HG03520 (cell line): ENCODE measurements at regions not wholly inside any gene's neighbourhood (a gene's known extent, or its start where the extent isn't known, plus 50 kb on each side); places are given as distances from the start of the nearest gene placed in this dataset.

Experiments
- ATAC-seq: cut with Tn5 transposase; IDR thresholded peaks from one replicate; pipeline ENCODE4 v1.9.1; 2021; ENCODE audit warnings: mild to moderate bottlenecking, moderate library complexity; ENCODE audit not compliant: unreplicated experiment

DNA sequence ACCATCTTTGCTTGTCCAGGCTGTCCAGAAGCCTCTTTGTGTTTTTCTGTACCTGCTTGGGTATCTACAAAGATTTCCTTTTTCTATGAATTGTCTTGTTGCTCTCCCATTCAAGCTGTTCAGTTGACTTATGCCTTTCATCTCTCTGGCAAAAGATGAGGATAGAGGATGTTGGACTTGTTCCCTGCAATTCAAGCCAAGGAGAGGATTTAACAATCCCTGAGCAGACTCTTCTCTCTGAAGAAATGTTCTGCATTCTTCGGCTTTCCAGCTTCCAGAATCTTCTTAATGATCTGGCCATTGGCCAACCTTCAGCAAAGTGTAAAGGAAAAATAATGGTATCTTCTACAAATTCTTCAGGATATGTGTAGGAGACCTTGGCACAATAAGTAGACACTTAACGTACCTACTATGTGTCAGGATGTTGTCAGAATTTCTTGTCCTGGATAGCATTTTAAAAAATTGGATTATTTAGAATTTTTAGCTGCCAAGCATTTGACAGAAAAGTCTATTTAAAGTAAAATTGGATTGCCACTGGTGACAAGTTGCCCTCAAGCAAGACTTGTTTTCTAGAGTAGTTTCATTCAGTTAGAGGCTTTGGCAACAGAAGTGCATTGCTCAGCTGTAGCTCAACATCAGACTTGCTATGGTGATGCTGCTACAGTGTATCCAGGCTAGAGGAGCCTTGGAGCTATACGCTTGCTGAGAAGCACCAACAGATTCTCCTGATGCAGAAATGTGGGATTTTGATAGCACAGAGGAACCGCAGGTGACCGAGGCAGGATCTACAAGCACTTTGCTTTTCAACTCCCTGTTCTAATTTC lies 455.7 kb downstream of the SUCLA2 start:
- no peak for ATAC-seq

- no peak for ATAC-seq
These were observed 461.8 kb downstream of the SUCLA2 start for GRCh38 chr13:47539317-47539716.

- ATAC-seq: no peak
These were observed 477.3 kb downstream of the SUCLA2 start for GRCh38 chr13:47523771-47524170.

DNA sequence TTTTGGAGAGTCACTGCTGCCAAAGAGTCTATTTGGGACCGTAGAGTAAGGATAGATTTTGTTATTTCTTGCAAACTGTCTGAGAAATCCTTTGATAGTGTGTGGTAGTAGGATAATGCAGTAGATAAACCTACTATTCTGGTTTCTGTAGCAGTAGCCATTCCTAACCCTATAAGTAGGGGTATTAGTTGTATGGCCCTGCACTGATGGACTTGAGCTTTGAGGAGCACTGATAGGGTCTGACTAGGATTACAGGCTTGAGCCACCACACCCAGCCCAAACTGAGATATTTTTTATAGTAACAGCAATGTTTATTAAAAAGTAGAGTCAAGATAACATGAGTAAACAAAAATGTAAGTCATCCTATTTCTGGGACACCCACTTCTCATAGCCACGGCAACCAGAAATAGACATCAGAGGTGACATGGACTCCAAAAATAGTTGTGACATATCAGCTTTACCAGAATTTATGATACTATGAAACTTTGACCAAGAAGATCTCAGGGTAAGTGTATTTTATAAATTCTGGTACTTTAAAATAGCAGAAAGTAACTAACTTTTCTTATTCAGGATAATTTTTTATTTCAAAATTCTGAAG lies 479.1 kb downstream of the SUCLA2 start:
- ATAC-seq: no peak

DNA sequence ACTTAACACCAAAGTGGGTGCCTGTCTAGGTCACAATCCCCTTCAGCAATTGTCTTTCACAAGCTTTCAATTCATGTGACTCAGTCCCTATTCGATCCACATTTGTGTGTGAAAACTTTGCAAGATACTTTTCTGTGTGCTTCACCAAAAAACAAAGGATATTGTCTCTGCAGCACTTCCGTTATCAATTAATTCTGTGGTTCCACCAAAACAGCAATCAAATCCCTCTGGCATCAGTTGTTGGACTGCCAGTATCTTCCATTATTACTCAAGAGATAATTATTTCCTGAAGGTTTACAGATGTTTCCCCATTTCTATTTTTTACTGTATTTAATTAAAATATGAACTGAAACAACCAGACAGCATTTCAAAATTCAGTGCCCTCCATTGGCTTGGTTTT lies 481.4 kb downstream of the SUCLA2 start:
- no peak for ATAC-seq

DNA sequence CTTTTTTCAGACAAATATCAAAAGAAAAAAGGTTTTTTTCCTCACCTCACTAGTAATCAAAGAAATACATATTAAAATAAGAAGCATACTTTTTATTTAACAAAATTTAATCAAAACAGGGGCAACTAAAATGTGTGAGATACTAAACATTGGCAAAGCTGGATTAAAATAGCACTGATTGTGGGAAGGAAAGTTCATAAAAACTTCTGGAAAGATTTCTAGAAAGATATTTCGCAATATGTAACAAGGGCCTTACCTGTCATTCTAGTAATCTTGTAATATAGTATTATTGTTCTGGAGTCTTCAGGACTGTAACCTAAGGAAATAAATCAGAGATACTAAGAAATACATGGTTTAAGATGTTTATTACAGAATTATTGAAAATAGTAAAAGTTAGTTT lies 482.5 kb downstream of the SUCLA2 start:
- no peak for ATAC-seq

DNA sequence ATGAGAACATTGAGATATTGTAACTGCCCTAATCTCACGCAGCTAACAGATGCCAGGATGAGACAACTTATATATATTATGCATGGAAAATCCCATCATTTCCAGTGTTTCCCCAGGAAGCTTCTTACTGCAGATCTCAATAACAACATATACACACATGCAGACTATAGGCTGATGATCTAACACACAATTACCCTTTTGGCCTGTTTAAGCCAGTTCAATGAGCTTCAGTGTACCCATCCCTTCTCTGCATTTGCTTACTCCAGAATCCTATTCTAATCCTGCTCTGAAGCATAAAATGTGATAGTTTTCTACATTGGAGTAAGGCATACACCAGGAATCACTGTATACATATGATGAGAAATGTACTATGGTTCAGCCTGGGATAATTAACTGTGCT lies 489.4 kb downstream of the SUCLA2 start:
- ATAC-seq: no peak

GRCh38 chr13:47508527-47509228 lies 492.4 kb downstream of the SUCLA2 start:
- no peak for ATAC-seq

DNA sequence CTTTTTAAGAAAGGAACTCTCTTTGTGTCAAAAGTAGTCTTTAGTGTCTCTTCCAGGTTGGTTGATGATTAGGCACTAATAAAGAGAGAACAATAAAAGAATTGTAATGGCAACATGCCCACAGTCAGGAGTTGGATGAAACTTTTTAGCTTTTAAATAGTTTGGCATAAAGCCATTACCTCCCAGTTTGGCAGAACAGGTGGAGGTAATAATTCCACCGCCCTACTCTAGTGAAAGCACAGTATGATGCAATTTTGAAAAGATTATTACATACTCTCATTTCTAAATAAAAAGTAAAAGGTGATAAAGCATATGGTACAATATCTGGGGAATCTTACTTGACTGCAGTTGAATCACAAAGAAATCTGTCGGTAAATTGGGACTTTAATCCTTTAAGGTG lies 497.6 kb downstream of the SUCLA2 start:
- ATAC-seq: no peak

GRCh38 chr13:47502166-47502565 lies 498.9 kb downstream of the SUCLA2 start:
- no peak for ATAC-seq

DNA sequence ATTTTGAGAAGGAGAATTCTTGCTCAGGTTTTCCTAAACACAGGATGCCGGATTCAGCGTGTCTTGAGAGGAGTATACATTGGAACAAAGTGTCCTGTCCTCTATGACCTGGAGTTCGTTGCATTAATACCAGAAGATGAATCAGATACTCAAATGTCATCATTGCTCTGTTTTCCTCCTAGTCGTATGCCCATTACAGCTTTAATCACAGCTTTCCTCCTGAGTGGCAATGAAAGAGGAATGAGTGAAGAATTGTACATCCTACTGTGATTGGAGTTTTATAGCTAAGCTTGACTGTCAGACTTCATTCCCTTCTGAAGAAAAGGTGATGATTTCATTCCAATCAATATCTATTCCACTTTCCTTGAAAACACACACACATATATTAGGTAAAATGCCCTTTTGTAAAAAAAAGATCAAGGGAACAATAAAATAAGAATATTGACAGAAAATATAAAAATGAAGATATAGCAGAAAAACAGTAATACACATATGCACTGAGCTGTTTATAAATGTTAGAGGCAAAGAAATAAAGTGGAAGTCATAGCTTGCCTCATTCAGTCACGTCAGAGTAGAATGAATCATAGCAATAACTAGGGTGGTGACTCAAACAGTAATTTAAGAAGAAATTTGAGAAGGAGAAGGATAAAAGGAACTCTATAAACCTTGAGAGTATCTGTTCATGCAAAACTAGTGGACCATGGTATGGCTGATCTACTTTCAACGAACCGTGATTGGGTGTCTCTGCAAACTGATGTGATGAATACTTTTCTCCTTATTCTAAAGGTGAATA lies 501.5 kb downstream of the SUCLA2 start:
- ATAC-seq: no peak

GRCh38 chr13:47484548-47484947 lies 516.5 kb downstream of the SUCLA2 start:
- ATAC-seq: no peak

DNA sequence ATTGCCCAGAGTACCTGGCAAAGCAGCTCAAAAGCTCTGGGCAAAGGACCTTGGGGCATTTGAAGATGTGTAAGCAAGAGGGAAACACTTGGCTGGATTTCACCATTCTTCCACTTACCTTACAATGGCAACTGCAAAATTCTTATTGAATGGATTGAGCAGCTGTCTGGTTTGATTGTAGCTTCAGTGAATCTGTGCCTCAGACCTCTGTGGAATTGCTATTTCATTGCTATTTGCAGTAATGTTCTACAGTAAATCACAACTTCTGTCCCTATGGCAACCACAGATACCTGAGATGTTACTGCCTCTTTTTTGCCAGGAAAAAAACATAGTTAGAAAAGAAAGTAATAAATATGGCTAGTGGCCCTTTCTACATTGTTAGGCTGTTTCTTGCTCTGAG lies 519.5 kb downstream of the SUCLA2 start:
- no peak for ATAC-seq

- no peak for ATAC-seq
These were observed 520.1 kb downstream of the SUCLA2 start for GRCh38 chr13:47480951-47481350.

DNA sequence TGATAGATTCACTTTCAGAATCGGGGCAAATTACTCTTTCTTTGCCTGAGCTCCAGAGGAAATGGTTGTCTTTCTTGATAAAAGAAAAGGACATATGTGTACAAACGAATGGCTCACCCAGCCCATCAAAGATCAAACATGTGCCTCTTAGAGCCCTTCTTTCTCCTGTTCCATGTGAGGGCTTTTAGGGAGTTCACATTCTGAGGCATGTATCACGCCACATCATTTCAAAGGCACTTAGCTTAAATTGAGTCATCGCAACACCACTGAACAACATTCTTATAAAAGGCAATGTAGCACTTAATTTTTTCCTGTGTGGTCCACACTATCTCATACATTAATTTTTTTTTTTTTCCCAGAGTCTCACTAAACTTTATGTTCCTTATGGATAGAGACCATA lies 521.0 kb downstream of the SUCLA2 start:
- no peak for ATAC-seq

- no peak for ATAC-seq
These were observed 522.1 kb downstream of the SUCLA2 start for GRCh38 chr13:47478985-47479384.

- ATAC-seq: no peak
These were observed 525.6 kb downstream of the SUCLA2 start for GRCh38 chr13:47475441-47475948.

DNA sequence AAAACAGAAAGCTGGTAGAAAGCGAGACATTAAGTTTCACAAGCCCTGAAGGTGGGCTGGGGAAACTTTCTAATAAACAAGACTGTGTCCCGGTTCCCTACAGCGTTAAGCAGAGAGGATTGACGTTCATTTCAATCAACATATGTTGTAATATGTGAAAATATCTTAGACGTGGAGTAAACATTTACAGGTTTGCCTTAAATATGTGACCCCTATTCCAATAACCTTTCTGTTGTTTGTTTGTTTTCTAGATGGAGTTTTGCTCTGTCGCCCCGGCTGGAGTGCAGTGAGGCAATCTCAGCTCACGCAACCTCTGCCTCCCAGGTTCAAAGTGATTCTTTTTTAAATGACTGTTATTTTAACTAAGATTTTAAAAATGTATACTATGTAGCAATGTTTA lies 526.2 kb downstream of the SUCLA2 start:
- no peak for ATAC-seq

- no peak for ATAC-seq
These were observed 526.7 kb downstream of the SUCLA2 start for GRCh38 chr13:47474326-47474725.

GRCh38 chr13:47472516-47472915 lies 528.6 kb downstream of the SUCLA2 start:
- ATAC-seq: no peak

DNA sequence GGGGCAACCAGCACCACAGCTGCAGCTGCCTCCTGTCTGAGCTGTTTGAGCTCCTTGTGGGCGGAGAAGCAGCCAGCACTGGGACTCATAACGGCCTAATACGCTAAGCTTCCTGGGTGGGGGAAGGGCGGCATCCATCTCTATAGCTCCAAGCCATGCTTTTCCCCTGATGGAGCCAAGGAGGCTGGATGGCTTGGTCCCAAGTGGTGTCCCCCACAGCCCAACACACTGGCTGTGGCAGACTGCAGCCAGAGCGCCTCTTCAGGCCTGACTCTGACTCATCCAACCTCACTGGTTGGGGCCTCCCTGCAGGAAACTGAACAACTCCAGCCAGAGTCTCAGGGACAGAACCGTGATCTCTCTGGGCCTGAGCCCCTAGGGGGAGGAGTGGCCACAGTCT lies 537.3 kb downstream of the SUCLA2 start:
- no peak for ATAC-seq
